Astrocyte (in vitro differentiated cells and primary cell): ENCODE measurements at regions not wholly inside any gene's neighbourhood (a gene's known extent, or its start where the extent isn't known, plus 50 kb on each side); places are given as distances from the start of the nearest gene placed in this dataset.

Experiments
- CTCF ChIP-seq: IDR thresholded peaks from 2 replicates; pipeline ENCODE4 v1.5.1; 2011; ENCODE audit warnings: low read depth, mild to moderate bottlenecking, inconsistent platforms, low read length, moderate library complexity; ENCODE audit not compliant: insufficient read depth
- EZH2 ChIP-seq: IDR thresholded peaks from 2 replicates; pipeline ENCODE4 v1.6.1; 2012; ENCODE audit warnings: mild to moderate bottlenecking, low read length, inconsistent platforms; ENCODE audit not compliant: insufficient read depth

GRCh38 chr5:56342616-56343015 lies 109.5 kb upstream of the ANKRD55 start:
- no peak for TF ChIP-seq CTCF
- TF ChIP-seq EZH2 = no peak
